OCI-LY3 (cell line): ENCODE measurements at regions not wholly inside any gene's neighbourhood (a gene's known extent, or its start where the extent isn't known, plus 50 kb on each side); places are given as distances from the start of the nearest gene placed in this dataset.
"Not testable (repeated sequence)": the region's sequence is repeated elsewhere in the genome, so short reads cannot be mapped to it uniquely, and the experiment has no call there.

Experiments
- H2AFZ ChIP-seq: fragments of 200-600, 300-600 bp; shearing (Covaris generic); 2 replicates; pipeline ENCODE4 v1.6.0; 2014; ENCODE audit warnings: antibody characterized with exemption, low read depth, low read length
- H3K27ac ChIP-seq: fragments of 200-600, 300-600 bp; sonication (generic); 2 replicates; pipeline ENCODE4 v1.5.1; 2014; ENCODE audit warnings: mild to moderate bottlenecking, low read length, moderate library complexity, mixed read lengths
- H3K27me3 ChIP-seq: fragments of 200-600, 300-600 bp; sonication (generic); 2 replicates; pipeline ENCODE4 v1.6.1; 2014; ENCODE audit warnings: low read depth, low read length, mixed read lengths
- H3K36me3 ChIP-seq: fragments of 200-600, 300-600 bp; sonication (generic); replicated peaks from 2 replicates; pipeline ENCODE3; 2014; ENCODE audit warnings: low read depth, low read length, mixed read lengths
- H3K4me1 ChIP-seq: fragments of 300-600, 200-600 bp; sonication (generic); 2 replicates; pipeline ENCODE4 v1.6.1; 2014; ENCODE audit warnings: low read length, mixed read lengths
- H3K4me2 ChIP-seq: fragments of 200-600, 300-600 bp; sonication (generic); 2 replicates; pipeline ENCODE4 v1.6.1; 2014; ENCODE audit warnings: low read length, mixed read lengths
- H3K4me3 ChIP-seq: fragments of 300-600, 200-600 bp; sonication (generic); 2 replicates; pipeline ENCODE4 v1.5.1; 2014; ENCODE audit warnings: antibody characterized with exemption, mild to moderate bottlenecking, low read length, moderate library complexity
- H3K79me2 ChIP-seq: fragments of 300-600, 200-600 bp; shearing (Covaris generic); 2 replicates; pipeline ENCODE4 v1.6.1; 2014; ENCODE audit warnings: mild to moderate bottlenecking, low read length, mixed read lengths
- H3K9ac ChIP-seq: fragments of 300-600, 200-600 bp; shearing (Covaris generic); 2 replicates; pipeline ENCODE4 v1.6.0; 2014; ENCODE audit warnings: mild to moderate bottlenecking, low read length, moderate library complexity
- H3K9me3 ChIP-seq: fragments of 200-600, 300-600 bp; shearing (Covaris generic); 2 replicates; pipeline ENCODE4 v1.6.1; 2014; ENCODE audit warnings: low read length, mixed read lengths; ENCODE audit not compliant: insufficient read depth
- H4K20me1 ChIP-seq: fragments of 200-600, 300-600 bp; sonication (generic); 2 replicates; pipeline ENCODE4 v1.6.1; 2016; ENCODE audit warnings: low read length, mixed read lengths; ENCODE audit not compliant: insufficient read depth
- EZH2phosphoT487 ChIP-seq: fragments of 200-600 bp; shearing (Covaris generic); IDR thresholded peaks from 2 replicates; pipeline ENCODE4 v1.6.1; 2018; ENCODE audit warnings: antibody characterized with exemption, mixed run types, low read depth
- TF ChIP-seq, protein P1 (sequence below): fragments of 200-600, 300-600 bp; sonication (generic); IDR thresholded peaks from 2 replicates; pipeline ENCODE4 v1.5.1; 2014; ENCODE audit warnings: antibody characterized with exemption, low read length, low read depth

DNA sequence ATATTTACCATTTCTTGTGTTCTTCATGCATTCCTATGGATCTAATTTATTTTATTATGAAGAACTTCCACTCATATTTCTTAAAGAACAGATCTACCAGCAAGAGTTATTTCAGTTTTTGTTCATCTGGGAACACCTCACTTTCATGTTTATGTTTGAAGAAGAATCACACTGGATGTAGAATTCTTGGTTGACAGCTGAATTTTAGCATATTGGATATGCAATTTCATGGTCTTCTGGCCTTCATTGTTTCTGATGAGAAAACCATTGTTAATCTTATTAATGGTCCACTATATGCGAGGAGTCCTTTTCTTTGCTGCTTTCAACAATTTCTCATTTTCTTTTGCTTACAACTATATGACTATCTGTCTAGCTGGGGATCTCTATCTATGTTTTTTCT lies 189.2 kb downstream of the UXS1 start:
- Histone ChIP-seq H3K9me3 (peaks cover 18% of the 10 kb centered on the region), H3K36me3 (no peaks in the 10 kb centered on the region), H3K4me1 (peaks cover 5% of the 10 kb centered on the region; the same call in 1 of the 2 replicates), H3K79me2 (no peaks in the 10 kb centered on the region), H2AFZ (no peak overlapping the region), H3K4me3 (no peak overlapping the region), H3K27ac (no peak overlapping the region), H3K27me3 (no peaks in the 10 kb centered on the region), H3K9ac (no peak overlapping the region), H4K20me1 (no peaks in the 10 kb centered on the region), H3K4me2 (no peak overlapping the region)
- TF ChIP-seq EZH2phosphoT487, result no peak
- TF ChIP-seq, protein P1, sequence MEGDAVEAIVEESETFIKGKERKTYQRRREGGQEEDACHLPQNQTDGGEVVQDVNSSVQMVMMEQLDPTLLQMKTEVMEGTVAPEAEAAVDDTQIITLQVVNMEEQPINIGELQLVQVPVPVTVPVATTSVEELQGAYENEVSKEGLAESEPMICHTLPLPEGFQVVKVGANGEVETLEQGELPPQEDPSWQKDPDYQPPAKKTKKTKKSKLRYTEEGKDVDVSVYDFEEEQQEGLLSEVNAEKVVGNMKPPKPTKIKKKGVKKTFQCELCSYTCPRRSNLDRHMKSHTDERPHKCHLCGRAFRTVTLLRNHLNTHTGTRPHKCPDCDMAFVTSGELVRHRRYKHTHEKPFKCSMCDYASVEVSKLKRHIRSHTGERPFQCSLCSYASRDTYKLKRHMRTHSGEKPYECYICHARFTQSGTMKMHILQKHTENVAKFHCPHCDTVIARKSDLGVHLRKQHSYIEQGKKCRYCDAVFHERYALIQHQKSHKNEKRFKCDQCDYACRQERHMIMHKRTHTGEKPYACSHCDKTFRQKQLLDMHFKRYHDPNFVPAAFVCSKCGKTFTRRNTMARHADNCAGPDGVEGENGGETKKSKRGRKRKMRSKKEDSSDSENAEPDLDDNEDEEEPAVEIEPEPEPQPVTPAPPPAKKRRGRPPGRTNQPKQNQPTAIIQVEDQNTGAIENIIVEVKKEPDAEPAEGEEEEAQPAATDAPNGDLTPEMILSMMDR, result no peak

DNA sequence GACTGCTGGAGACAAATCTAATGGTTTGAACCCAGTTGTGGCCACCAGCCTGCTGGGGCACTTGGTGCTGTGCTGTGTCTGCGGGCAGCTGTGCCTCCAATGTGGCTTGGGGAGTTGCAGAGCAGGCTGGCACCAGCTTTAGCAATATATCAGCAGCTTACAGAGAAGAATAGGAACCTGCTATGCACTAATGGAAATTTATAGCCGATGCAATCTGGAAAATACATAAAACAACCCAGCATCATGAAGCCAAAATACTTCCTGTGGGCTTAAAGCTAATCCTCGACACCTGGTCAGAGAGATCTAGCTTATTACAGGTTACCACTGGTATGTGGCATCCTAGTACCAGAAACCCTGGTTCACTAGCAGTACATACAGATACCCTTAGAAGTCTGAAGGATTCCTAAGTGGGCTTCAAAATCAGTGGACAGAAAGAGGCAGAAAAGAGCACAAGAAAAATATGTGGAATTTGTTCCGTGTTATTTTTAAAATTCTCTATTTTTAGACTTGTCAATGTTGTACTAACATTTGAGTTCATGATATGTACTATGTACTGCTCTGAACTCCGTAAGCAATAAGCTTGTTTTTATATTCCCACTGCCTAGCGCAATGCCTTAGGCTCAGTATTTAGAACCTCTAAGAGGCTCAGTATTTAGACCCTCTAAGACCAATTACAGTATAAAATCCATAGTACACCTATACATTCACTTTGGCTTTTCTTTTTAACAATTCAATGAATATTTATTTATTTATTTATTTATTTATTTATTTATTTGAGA lies 194.7 kb downstream of the UXS1 start:
- Histone ChIP-seq H3K4me1 (no peaks in the 10 kb centered on the region), H3K79me2 (no peaks in the 10 kb centered on the region), H3K4me2 (no peak overlapping the region), H3K27ac (no peak overlapping the region), H4K20me1 (no peaks in the 10 kb centered on the region), H3K9me3 (peaks cover 13% of the 10 kb centered on the region), H3K27me3 (no peaks in the 10 kb centered on the region), H3K36me3 (no peaks in the 10 kb centered on the region), H3K4me3 (no peak overlapping the region), H2AFZ (no peak overlapping the region), H3K9ac (no peak overlapping the region)
- no peak for TF ChIP-seq EZH2phosphoT487
- TF ChIP-seq, protein P1, result no peak

DNA sequence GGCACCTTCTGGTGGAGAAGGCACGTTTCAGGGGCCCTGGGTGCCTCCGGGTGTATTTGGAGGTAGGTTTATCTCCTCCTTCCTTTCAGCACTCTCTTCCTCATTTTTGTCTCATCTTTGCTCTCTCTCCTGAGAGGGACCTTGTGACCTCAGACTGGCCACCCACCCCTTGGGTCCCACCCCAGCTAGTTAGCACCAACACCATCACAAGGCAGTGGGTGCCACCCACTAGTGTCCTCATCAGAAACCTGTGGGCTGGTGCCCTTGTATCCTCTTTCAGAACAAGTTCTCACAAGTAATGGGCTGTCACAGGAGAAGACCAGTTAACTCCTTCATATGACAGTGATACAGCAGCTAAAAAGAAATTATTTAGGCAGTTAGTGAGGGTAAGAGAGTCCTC lies 196.4 kb downstream of the UXS1 start:
- H3K4me2 ChIP-seq, result no peak overlapping the region
- H2AFZ ChIP-seq, result no peak overlapping the region
- no peak for TF ChIP-seq EZH2phosphoT487
- TF ChIP-seq, protein P1, result no peak
- H4K20me1 ChIP-seq, result no peaks in the 10 kb centered on the region
- no peaks in the 10 kb centered on the region for H3K4me1 ChIP-seq
- no peak overlapping the region for H3K4me3 ChIP-seq
- no peaks in the 10 kb centered on the region for H3K27me3 ChIP-seq
- H3K9ac ChIP-seq, result no peak overlapping the region
- H3K9me3 ChIP-seq, result peaks cover 20% of the 10 kb centered on the region
- H3K36me3 ChIP-seq, result no peaks in the 10 kb centered on the region
- no peak overlapping the region for H3K27ac ChIP-seq
- H3K79me2 ChIP-seq, result no peaks in the 10 kb centered on the region

DNA sequence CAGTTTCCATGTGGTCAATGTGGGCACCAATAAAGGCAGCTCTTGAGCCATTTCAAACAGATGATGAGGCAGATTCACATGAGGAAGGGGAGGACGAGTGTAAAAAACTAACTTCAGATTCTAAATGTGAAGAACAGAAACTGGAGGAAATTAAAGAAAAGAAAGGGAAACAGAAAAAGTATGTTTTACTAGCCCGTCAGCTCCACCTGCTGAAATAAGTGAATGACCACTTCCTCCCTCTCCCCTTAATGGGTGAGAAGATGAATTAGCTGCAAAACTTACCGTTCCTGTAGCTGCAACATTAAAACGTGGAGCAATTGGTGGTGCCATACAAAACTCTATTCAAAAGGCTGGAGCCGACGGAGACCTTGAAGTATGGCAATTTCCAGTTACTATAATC lies 203.5 kb downstream of the UXS1 start:
- Histone ChIP-seq H3K9me3 (peaks cover 15% of the 10 kb centered on the region), H3K4me3 (no peak overlapping the region), H3K27ac (no peak overlapping the region), H4K20me1 (no peaks in the 10 kb centered on the region), H3K79me2 (no peaks in the 10 kb centered on the region), H3K27me3 (no peaks in the 10 kb centered on the region), H3K9ac (no peak overlapping the region), H2AFZ (no peak overlapping the region), H3K4me1 (no peaks in the 10 kb centered on the region), H3K36me3 (no peaks in the 10 kb centered on the region), H3K4me2 (no peak overlapping the region)
- no peak for TF ChIP-seq EZH2phosphoT487
- TF ChIP-seq, protein P1, result no peak

DNA sequence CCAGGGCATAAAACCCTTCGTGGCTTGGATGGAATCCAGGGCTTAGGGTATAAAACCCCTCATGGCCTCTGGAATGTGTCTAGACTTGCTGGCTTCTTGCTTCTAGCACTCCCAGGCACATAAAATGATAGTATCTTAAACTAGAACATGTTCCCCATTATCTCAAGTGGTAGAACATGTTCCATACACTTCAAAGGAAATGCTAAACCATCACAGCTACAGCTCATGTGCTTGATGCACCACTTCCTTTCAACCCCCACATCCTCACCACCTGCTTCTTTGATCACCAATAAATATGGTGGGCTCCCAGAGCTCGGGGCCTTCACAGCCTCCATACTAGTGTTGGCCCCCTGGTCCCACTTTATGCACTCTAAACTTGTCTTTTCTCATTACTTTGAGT lies 204.3 kb downstream of the UXS1 start:
- not testable (repeated sequence) for H3K9ac ChIP-seq, H3K36me3 ChIP-seq, H3K79me2 ChIP-seq, H2AFZ ChIP-seq, H3K27ac ChIP-seq, H3K27me3 ChIP-seq, H3K4me1 ChIP-seq, H3K4me3 ChIP-seq, H4K20me1 ChIP-seq, H3K4me2 ChIP-seq
- peaks cover 13% of the 10 kb centered on the region for H3K9me3 ChIP-seq
